KMS-11 (cell line): ENCODE measurements at regions not wholly inside any gene's neighbourhood (a gene's known extent, or its start where the extent isn't known, plus 50 kb on each side); places are given as distances from the start of the nearest gene placed in this dataset.

Source experiments
- H2AFZ ChIP-seq: fragments of 200-600 bp; sonication (generic); 2 replicates; pipeline ENCODE4 v1.6.1; 2016; ENCODE audit warnings: antibody characterized with exemption, mixed run types, low read depth
- H3K27ac ChIP-seq: fragments of 200-600 bp; sonication (generic); 2 replicates; pipeline ENCODE4 v1.6.1; 2016; ENCODE audit warnings: mild to moderate bottlenecking, mixed run types
- H3K27me3 ChIP-seq: fragments of 200-600 bp; sonication (generic); 2 replicates; pipeline ENCODE4 v1.6.1; 2017; ENCODE audit warnings: mild to moderate bottlenecking, low read depth, mixed run types, moderate library complexity; ENCODE audit not compliant: insufficient read depth
- H3K36me3 ChIP-seq: fragments of 200-600 bp; sonication (generic); 2 replicates; pipeline ENCODE4 v1.6.1; 2017; ENCODE audit warnings: mild to moderate bottlenecking, mixed run types; ENCODE audit not compliant: insufficient read depth
- H3K4me1 ChIP-seq: fragments of 200-600 bp; sonication (generic); 2 replicates; pipeline ENCODE4 v1.6.1; 2016; ENCODE audit warnings: mild to moderate bottlenecking, low read depth, mixed run types; ENCODE audit not compliant: poor library complexity, severe bottlenecking
- H3K4me2 ChIP-seq: fragments of 200-600 bp; sonication (generic); 2 replicates; pipeline ENCODE4 v1.7.0; 2016; ENCODE audit warnings: mild to moderate bottlenecking, mixed run types
- H3K4me3 ChIP-seq: fragments of 200-600 bp; sonication (generic); IDR thresholded peaks from 2 replicates; pipeline ENCODE4 v1.6.1; 2017; ENCODE audit warnings: low read depth, low read length, mixed read lengths; ENCODE audit not compliant: insufficient read depth
- H3K79me2 ChIP-seq: fragments of 200-600 bp; sonication (generic); 2 replicates; pipeline ENCODE4 v1.6.1; 2016; ENCODE audit warnings: low read depth, mixed run types; ENCODE audit not compliant: insufficient read depth
- H3K9ac ChIP-seq: fragments of 200-600 bp; sonication (generic); 2 replicates; pipeline ENCODE4 v1.6.1; 2016; ENCODE audit warnings: mild to moderate bottlenecking, mixed run types
- H4K20me1 ChIP-seq: fragments of 200-600 bp; sonication (generic); 2 replicates; pipeline ENCODE4 v1.6.1; 2016; ENCODE audit warnings: mild to moderate bottlenecking, mixed run types; ENCODE audit not compliant: insufficient read depth
- CTCF ChIP-seq: fragments of 200-600 bp; sonication (generic); conservative IDR thresholded peaks from 2 replicates; pipeline ENCODE4 v1.6.1; 2017; ENCODE audit warnings: low read depth, mild to moderate bottlenecking, antibody characterized with exemption, low read length, moderate library complexity, mixed read lengths

GRCh38 chr5:39760385-39761198 is 335.8 kb upstream of the DAB2 start:
- Histone ChIP-seq H3K4me2 (no peak overlapping the region), H3K4me1 (no peaks in the 10 kb centered on the region), H4K20me1 (no peaks in the 10 kb centered on the region), H3K79me2 (no peaks in the 10 kb centered on the region), H3K9ac (no peak overlapping the region), H3K4me3 (no peak overlapping the region), H3K36me3 (no peaks in the 10 kb centered on the region), H2AFZ (no peak overlapping the region), H3K27ac (no peak overlapping the region), H3K27me3 (no peaks in the 10 kb centered on the region)
- no peak for TF ChIP-seq CTCF

- Histone ChIP-seq H3K27ac (no peak overlapping the region), H4K20me1 (no peaks in the 10 kb centered on the region), H3K27me3 (no peaks in the 10 kb centered on the region), H3K4me1 (no peaks in the 10 kb centered on the region), H3K36me3 (no peaks in the 10 kb centered on the region), H3K79me2 (no peaks in the 10 kb centered on the region), H2AFZ (no peak overlapping the region), H3K4me2 (no peak overlapping the region), H3K9ac (no peak overlapping the region), H3K4me3 (no peak overlapping the region)
- TF ChIP-seq CTCF, result no peak
Observed at GRCh38 chr5:39759701-39760100, 334.9 kb upstream of the DAB2 start.

GRCh38 chr5:39758426-39758825 is 333.6 kb upstream of the DAB2 start:
- no peak overlapping the region for H2AFZ ChIP-seq
- H3K4me2 ChIP-seq, result no peak overlapping the region
- H3K27me3 ChIP-seq, result no peaks in the 10 kb centered on the region
- no peak overlapping the region for H3K27ac ChIP-seq
- no peaks in the 10 kb centered on the region for H3K36me3 ChIP-seq
- H3K9ac ChIP-seq, result no peak overlapping the region
- H3K4me3 ChIP-seq, result no peak overlapping the region
- no peaks in the 10 kb centered on the region for H3K79me2 ChIP-seq
- no peaks in the 10 kb centered on the region for H4K20me1 ChIP-seq
- no peaks in the 10 kb centered on the region for H3K4me1 ChIP-seq
- TF ChIP-seq CTCF, result no peak

GRCh38 chr5:39757131-39757530 is 332.4 kb upstream of the DAB2 start:
- H3K9ac ChIP-seq, result no peak overlapping the region
- H3K4me1 ChIP-seq, result no peaks in the 10 kb centered on the region
- H3K27me3 ChIP-seq, result no peaks in the 10 kb centered on the region
- no peaks in the 10 kb centered on the region for H4K20me1 ChIP-seq
- H2AFZ ChIP-seq, result no peak overlapping the region
- no peaks in the 10 kb centered on the region for H3K36me3 ChIP-seq
- no peak overlapping the region for H3K4me3 ChIP-seq
- TF ChIP-seq CTCF, result no peak
- H3K4me2 ChIP-seq, result no peak overlapping the region
- no peaks in the 10 kb centered on the region for H3K79me2 ChIP-seq
- H3K27ac ChIP-seq, result no peak overlapping the region
